PC-3 (cell line): ENCODE measurements at regions not wholly inside any gene's neighbourhood (a gene's known extent, or its start where the extent isn't known, plus 50 kb on each side); places are given as distances from the start of the nearest gene placed in this dataset.
A peak's percentile ranks its signal among the peaks of the same experiment; 100 is the strongest.

ENCODE experiments used
- ATAC-seq: fragments of 200-7000 bp; cut with Tn5 transposase; 2 replicates; pipeline ENCODE4 v1.9.1; 2020; ENCODE audit warnings: mild to moderate bottlenecking, moderate library complexity
- BruUV-seq: library from RNA; stranded (reverse); fragments of 400-500 nt; replicated peaks from 2 replicates; lab custom pipeline; 2021; lab: Mats Ljungman, UMichigan
- CTCF ChIA-PET: fragments of 300-600 bp; sonication (Branson Sonifier 250); formaldehyde crosslinking; loops from one replicate; lab custom pipeline; 2022; ENCODE audit warnings: antibody characterized with exemption; lab: Charles Lee
- POLR2A ChIA-PET: fragments of 300-600 bp; sonication (Branson Sonifier 250); formaldehyde crosslinking; loops from one replicate; lab custom pipeline; 2022; ENCODE audit warnings: antibody characterized with exemption; ENCODE audit not compliant: unreplicated experiment; lab: Charles Lee
- DNase-seq: peaks from one replicate; pipeline ENCODE4 v3.0.0-alpha.2; 2015
- H2AFZ ChIP-seq: fragments of 300-600 bp; sonication (generic); 2 replicates; pipeline ENCODE4 v1.6.0; 2016; ENCODE audit warnings: antibody characterized with exemption, low read length
- H3F3A ChIP-seq: fragments of 300-600 bp; sonication (generic); one replicate; pipeline ENCODE4 v1.6.0; 2017; ENCODE audit warnings: antibody characterized with exemption, low read length, control low read depth, mild to moderate bottlenecking; ENCODE audit not compliant: unreplicated experiment
- H3K27ac ChIP-seq: fragments of 300-600 bp; sonication (generic); 2 replicates; pipeline ENCODE4 v1.5.1; 2016; ENCODE audit warnings: mild to moderate bottlenecking, low read length
- H3K27me3 ChIP-seq: fragments of 300-600 bp; sonication (generic); 2 replicates; pipeline ENCODE4 v1.6.1; 2016; ENCODE audit warnings: low read length, mixed read lengths
- H3K36me3 ChIP-seq: fragments of 300-600 bp; sonication (generic); 2 replicates; pipeline ENCODE4 v1.6.1; 2016; ENCODE audit warnings: low read depth, mixed run types, low read length, mixed read lengths
- H3K4me1 ChIP-seq: fragments of 300-600 bp; sonication (generic); 2 replicates; pipeline ENCODE4 v1.5.1; 2016; ENCODE audit warnings: low read length; ENCODE audit not compliant: insufficient read depth
- H3K4me2 ChIP-seq: fragments of 300-600 bp; sonication (generic); 2 replicates; pipeline ENCODE4 v1.6.0; 2016; ENCODE audit warnings: low read length
- H3K4me3 ChIP-seq: fragments of 300-600 bp; sonication (generic); 2 replicates; pipeline ENCODE4 v1.5.1; 2016; ENCODE audit warnings: mild to moderate bottlenecking, low read length, mixed read lengths
- H3K79me2 ChIP-seq: fragments of 300-600 bp; sonication (generic); 2 replicates; pipeline ENCODE4 v1.6.1; 2017; ENCODE audit warnings: low read length, mixed read lengths
- H3K9ac ChIP-seq: fragments of 300-600 bp; sonication (generic); 2 replicates; pipeline ENCODE4 v1.6.0; 2016; ENCODE audit warnings: mild to moderate bottlenecking, low read length
- H3K9me2 ChIP-seq: fragments of 300-600 bp; sonication (generic); replicated peaks from 2 replicates; pipeline ENCODE4 v1.6.1; 2016; ENCODE audit warnings: mixed run types, low read length, mixed read lengths
- H3K9me3 ChIP-seq: fragments of 300-600 bp; sonication (generic); 2 replicates; pipeline ENCODE4 v1.6.1; 2016; ENCODE audit warnings: low read length, mixed read lengths
- H4K20me1 ChIP-seq: fragments of 300-600 bp; sonication (generic); 2 replicates; pipeline ENCODE4 v1.6.1; 2016; ENCODE audit warnings: low read length, mixed read lengths
- CTCF ChIP-seq: fragments of 300-600 bp; sonication (generic); conservative IDR thresholded peaks from 2 replicates; pipeline ENCODE4 v1.5.1; 2017; ENCODE audit warnings: antibody characterized with exemption, low read depth, mild to moderate bottlenecking, low read length
- EZH2 ChIP-seq: fragments of 300-600 bp; sonication (generic); IDR thresholded peaks from one replicate; pipeline ENCODE4 v1.6.1; 2017; ENCODE audit warnings: antibody characterized with exemption, mild to moderate bottlenecking, low read length; ENCODE audit not compliant: unreplicated experiment
- EZH2phosphoT487 ChIP-seq: fragments of 300-600 bp; sonication (generic); IDR thresholded peaks from 2 replicates; pipeline ENCODE4 v1.6.1; 2018; ENCODE audit warnings: mild to moderate bottlenecking, antibody characterized with exemption, low read length, borderline replicate concordance
- intact Hi-C: fragments of 100-400 bp; cut with micrococcal nuclease; formaldehyde crosslinking; loops from 2 replicates; pipeline ENCODE4 v1.9.0; 2023

- TF ChIP-seq EZH2phosphoT487 (no peak), EZH2 (no peak), CTCF (no peak)
- Histone ChIP-seq H3K9ac (no peak overlapping the region), H3K9me2 (no peaks in the 10 kb centered on the region), H2AFZ (no peak overlapping the region), H3K27me3 (no peaks in the 10 kb centered on the region), H3K4me1 (no peaks in the 10 kb centered on the region), H3K79me2 (no peaks in the 10 kb centered on the region), H3K36me3 (no peaks in the 10 kb centered on the region), H3K4me2 (no peak overlapping the region), H3K4me3 (no peak overlapping the region), H3K27ac (no peak overlapping the region), H4K20me1 (no peaks in the 10 kb centered on the region), H3F3A (no peaks in the 10 kb centered on the region), H3K9me3 (no peaks in the 10 kb centered on the region)
- DNase-seq (no peak), ATAC-seq (no peak)
- ChIA-PET CTCF (no interaction called here), POLR2A (no interaction called here)
- intact Hi-C loops = loop anchor here (5.0 kb wide), 3 partner anchors 80 to 265 kb away; no protein-coding TSS in a partner anchor
- BruUV-seq = no TSS peak
Observed at GRCh38 chr10:5282137-5282536, 82.6 kb upstream of the UCN3 start.

- peak; percentile 53 for DNase-seq
- BruUV-seq = no TSS peak
Observed at GRCh38 chr10:5283305-5284158, 81.2 kb upstream of the UCN3 start.

More at GRCh38 chr10:5283305-5284158, 81.2 kb upstream of the UCN3 start:
- Histone ChIP-seq H3K9me3 (no peaks in the 10 kb centered on the region), H3K9ac (no peak overlapping the region), H2AFZ (peak overlapping the region; percentile 36), H3K27me3 (no peaks in the 10 kb centered on the region), H3K27ac (no peak overlapping the region), H4K20me1 (no peaks in the 10 kb centered on the region), H3K9me2 (no peaks in the 10 kb centered on the region), H3K79me2 (no peaks in the 10 kb centered on the region), H3K4me3 (peak overlapping the region; percentile 26; the same call in 1 of the 2 replicates), H3K4me1 (no peaks in the 10 kb centered on the region), H3K4me2 (peak overlapping the region; percentile 57), H3K36me3 (no peaks in the 10 kb centered on the region), H3F3A (no peaks in the 10 kb centered on the region)
- CTCF ChIA-PET = no interaction called here
- POLR2A ChIA-PET = no interaction called here
- ATAC-seq = peak; percentile 83
- intact Hi-C loops = loop anchor here (1.0 to 5.0 kb wide), 6 partner anchors 81 to 434 kb away; partner anchors contain the start of gene AKR1C3
- no peak for TF ChIP-seq EZH2phosphoT487
- TF ChIP-seq EZH2 = no peak
- peak; percentile 69 for TF ChIP-seq CTCF
